Cardiac muscle cell (in vitro differentiated cells and primary cell): ENCODE measurements at regions not wholly inside any gene's neighbourhood (a gene's known extent, or its start where the extent isn't known, plus 50 kb on each side); places are given as distances from the start of the nearest gene placed in this dataset.
A peak's percentile ranks its signal among the peaks of the same experiment; 100 is the strongest.
"Not testable (repeated sequence)": the region's sequence is repeated elsewhere in the genome, so short reads cannot be mapped to it uniquely, and the experiment has no call there.

Experiments used
- DNase-seq, 2 donors: peaks; one replicate each; pipeline versions ENCODE4 v3.0.0 to v3.0.0-alpha.2; 2010 to 2017; ENCODE audit warnings: low read depth in 1 of 2, low spot score in 1 of 2
- H3K27ac ChIP-seq: fragments of 200-600 bp; sonication (generic); 2 replicates; pipeline ENCODE4 v1.5.1; 2016
- H3K27me3 ChIP-seq: fragments of 200-600 bp; sonication (generic); 2 replicates; pipeline ENCODE4 v1.6.0; 2016; ENCODE audit warnings: control low read depth
- H3K36me3 ChIP-seq: fragments of 200-600 bp; sonication (generic); 2 replicates; pipeline ENCODE4 v1.5.1; 2016; ENCODE audit warnings: control low read depth
- H3K4me1 ChIP-seq: fragments of 200-600 bp; sonication (generic); 2 replicates; pipeline ENCODE4 v1.8.1; 2017; ENCODE audit warnings: low read depth, mild to moderate bottlenecking, mixed run types
- H3K4me3 ChIP-seq: fragments of 200-600 bp; sonication (generic); 2 replicates; pipeline ENCODE4 v1.5.1; 2016; ENCODE audit warnings: mild to moderate bottlenecking
- H3K9me3 ChIP-seq: fragments of 200-600 bp; sonication (generic); 2 replicates; pipeline ENCODE4 v1.5.1; 2017; ENCODE audit warnings: low read depth, mild to moderate bottlenecking, control low read depth
- CTCF ChIP-seq: IDR thresholded peaks from 2 replicates; pipeline ENCODE4 v1.5.1; 2012; ENCODE audit warnings: low read depth, mild to moderate bottlenecking, low read length

- no peak for DNase-seq
- no peak for TF ChIP-seq CTCF
- Histone ChIP-seq H3K4me3 (no peak overlapping the region), H3K9me3 (no peaks in the 10 kb centered on the region), H3K4me1 (no peaks in the 10 kb centered on the region), H3K27ac (no peak overlapping the region), H3K27me3 (no peaks in the 10 kb centered on the region), H3K36me3 (no peaks in the 10 kb centered on the region)
These were observed 1226.0 kb downstream of the CDY2B start for GRCh38 chrY:16653971-16654370.

GRCh38 chrY:16645991-16646390 is 1234.0 kb downstream of the CDY2B start:
- Histone ChIP-seq H3K27me3 (no peaks in the 10 kb centered on the region), H3K36me3 (no peaks in the 10 kb centered on the region), H3K4me3 (no peak overlapping the region), H3K9me3 (no peaks in the 10 kb centered on the region), H3K27ac (no peak overlapping the region), H3K4me1 (no peaks in the 10 kb centered on the region)
- no peak for DNase-seq
- TF ChIP-seq CTCF, result no peak

GRCh38 chrY:16645449-16645848 is 1234.6 kb downstream of the CDY2B start:
- Histone ChIP-seq H3K9me3 (no peaks in the 10 kb centered on the region), H3K4me1 (no peaks in the 10 kb centered on the region), H3K27me3 (no peaks in the 10 kb centered on the region), H3K36me3 (no peaks in the 10 kb centered on the region), H3K27ac (no peak overlapping the region), H3K4me3 (no peak overlapping the region)
- TF ChIP-seq CTCF, result no peak
- no peak for DNase-seq

- no peak for DNase-seq
- no peak for TF ChIP-seq CTCF
- Histone ChIP-seq H3K36me3 (no peaks in the 10 kb centered on the region), H3K4me1 (no peaks in the 10 kb centered on the region), H3K27ac (no peak overlapping the region), H3K4me3 (no peak overlapping the region), H3K27me3 (no peaks in the 10 kb centered on the region), H3K9me3 (no peaks in the 10 kb centered on the region)
These were observed 1235.7 kb downstream of the CDY2B start for GRCh38 chrY:16644270-16644800.

- DNase-seq, result peak in 1 of 2 donors; percentile 21
- H3K4me3 ChIP-seq, result no peak overlapping the region
- no peaks in the 10 kb centered on the region for H3K36me3 ChIP-seq
- H3K27ac ChIP-seq, result no peak overlapping the region
- H3K4me1 ChIP-seq, result no peaks in the 10 kb centered on the region
- TF ChIP-seq CTCF, result no peak
- no peaks in the 10 kb centered on the region for H3K9me3 ChIP-seq
- H3K27me3 ChIP-seq, result no peaks in the 10 kb centered on the region
These were observed 1240.2 kb downstream of the CDY2B start for GRCh38 chrY:16639777-16640176.

- not testable (repeated sequence) for H3K9me3 ChIP-seq, DNase-seq, H3K27ac ChIP-seq, H3K4me1 ChIP-seq, H3K27me3 ChIP-seq, H3K4me3 ChIP-seq, H3K36me3 ChIP-seq
These were observed 1241.3 kb downstream of the CDY2B start for GRCh38 chrY:16638743-16639142.
